HL-60 (cell line): ENCODE measurements at regions not wholly inside any gene's neighbourhood (a gene's known extent, or its start where the extent isn't known, plus 50 kb on each side); places are given as distances from the start of the nearest gene placed in this dataset.

Source experiments
- GABPA ChIP-seq: IDR thresholded peaks from 2 replicates; pipeline ENCODE4 v1.6.1; 2012; ENCODE audit warnings: low read depth
- POLR2AphosphoS5 ChIP-seq: IDR thresholded peaks from 2 replicates; pipeline ENCODE4 v1.6.1; 2012; ENCODE audit warnings: low read depth
- TF ChIP-seq, protein P1 (sequence below): IDR thresholded peaks from one replicate; pipeline ENCODE4 v1.5.1; 2011; ENCODE audit warnings: low read length, control low read depth, inconsistent platforms; ENCODE audit not compliant: insufficient read depth

DNA sequence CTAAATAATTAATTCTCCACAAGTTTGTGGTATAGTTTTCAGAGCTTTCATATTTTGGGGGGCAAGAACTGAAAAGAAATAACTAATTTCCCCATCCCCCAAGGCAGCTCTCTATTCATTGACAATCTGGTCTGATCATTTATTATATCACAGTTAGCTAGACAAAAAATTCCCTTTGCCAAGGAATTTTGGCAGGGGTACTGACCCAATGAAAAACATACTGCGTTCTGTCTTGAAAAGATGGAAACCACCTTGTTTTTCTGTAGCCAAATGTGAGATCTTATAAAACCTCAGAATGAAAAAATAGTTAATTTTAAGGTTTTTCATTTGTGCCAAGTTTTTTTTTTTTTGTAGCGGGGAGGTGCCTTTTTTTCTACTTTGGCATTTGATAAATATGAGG lies 1008.9 kb downstream of the EFNA5 start:
- TF ChIP-seq, protein P1, sequence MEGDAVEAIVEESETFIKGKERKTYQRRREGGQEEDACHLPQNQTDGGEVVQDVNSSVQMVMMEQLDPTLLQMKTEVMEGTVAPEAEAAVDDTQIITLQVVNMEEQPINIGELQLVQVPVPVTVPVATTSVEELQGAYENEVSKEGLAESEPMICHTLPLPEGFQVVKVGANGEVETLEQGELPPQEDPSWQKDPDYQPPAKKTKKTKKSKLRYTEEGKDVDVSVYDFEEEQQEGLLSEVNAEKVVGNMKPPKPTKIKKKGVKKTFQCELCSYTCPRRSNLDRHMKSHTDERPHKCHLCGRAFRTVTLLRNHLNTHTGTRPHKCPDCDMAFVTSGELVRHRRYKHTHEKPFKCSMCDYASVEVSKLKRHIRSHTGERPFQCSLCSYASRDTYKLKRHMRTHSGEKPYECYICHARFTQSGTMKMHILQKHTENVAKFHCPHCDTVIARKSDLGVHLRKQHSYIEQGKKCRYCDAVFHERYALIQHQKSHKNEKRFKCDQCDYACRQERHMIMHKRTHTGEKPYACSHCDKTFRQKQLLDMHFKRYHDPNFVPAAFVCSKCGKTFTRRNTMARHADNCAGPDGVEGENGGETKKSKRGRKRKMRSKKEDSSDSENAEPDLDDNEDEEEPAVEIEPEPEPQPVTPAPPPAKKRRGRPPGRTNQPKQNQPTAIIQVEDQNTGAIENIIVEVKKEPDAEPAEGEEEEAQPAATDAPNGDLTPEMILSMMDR = no peak
- TF ChIP-seq POLR2AphosphoS5 (no peak), GABPA (no peak)
